Osteoblast (primary cell): ENCODE measurements at regions not wholly inside any gene's neighbourhood (a gene's known extent, or its start where the extent isn't known, plus 50 kb on each side); places are given as distances from the start of the nearest gene placed in this dataset.

ENCODE experiments used
- DNase-seq: peaks from one replicate; pipeline ENCODE4 v3.0.0; 2011; ENCODE audit warnings: low spot score, mixed read lengths; ENCODE audit not compliant: insufficient read length; ENCODE audit errors: missing footprints
- H2AFZ ChIP-seq: 2 replicates; pipeline ENCODE4 v1.6.0; 2011; ENCODE audit warnings: mild to moderate bottlenecking, low read length
- H3K27ac ChIP-seq: 2 replicates; pipeline ENCODE4 v1.5.1; 2011; ENCODE audit warnings: mild to moderate bottlenecking, low read depth, low read length, moderate library complexity
- H3K27me3 ChIP-seq: 2 replicates; pipeline ENCODE4 v1.6.0; 2012; ENCODE audit warnings: mild to moderate bottlenecking, control low read depth, inconsistent platforms, low read length, moderate library complexity; ENCODE audit not compliant: insufficient read depth
- H3K36me3 ChIP-seq: 2 replicates; pipeline ENCODE4 v1.5.1; 2011; ENCODE audit warnings: mild to moderate bottlenecking, low read length, control low read depth, moderate library complexity; ENCODE audit not compliant: insufficient read depth
- H3K4me1 ChIP-seq: 2 replicates; pipeline ENCODE4 v1.5.1; 2011; ENCODE audit warnings: mild to moderate bottlenecking, low read length, control low read depth, moderate library complexity; ENCODE audit not compliant: insufficient read depth
- H3K4me2 ChIP-seq: 2 replicates; pipeline ENCODE4 v1.6.0; 2011; ENCODE audit warnings: mild to moderate bottlenecking, low read length; ENCODE audit not compliant: insufficient read depth
- H3K4me3 ChIP-seq: fragments of 200-600 bp; sonication (generic); 3 replicates; pipeline ENCODE4 v1.5.1; 2012; ENCODE audit warnings: mild to moderate bottlenecking, low read length, inconsistent platforms; ENCODE audit not compliant: insufficient read depth
- H3K79me2 ChIP-seq: 2 replicates; pipeline ENCODE4 v1.6.0; 2012; ENCODE audit warnings: mild to moderate bottlenecking, low read length, control low read depth, inconsistent platforms; ENCODE audit not compliant: insufficient read depth
- H3K9me3 ChIP-seq: 2 replicates; pipeline ENCODE4 v1.5.1; 2011; ENCODE audit warnings: low read depth, low read length, control low read depth
- H4K20me1 ChIP-seq: 2 replicates; pipeline ENCODE4 v1.6.0; 2012; ENCODE audit warnings: mild to moderate bottlenecking, low read length, control low read depth; ENCODE audit not compliant: insufficient read depth
- TF ChIP-seq, protein P1 (sequence below): IDR thresholded peaks from 2 replicates; pipeline ENCODE4 v1.5.1; 2011; ENCODE audit warnings: mild to moderate bottlenecking, low read depth, low read length, moderate library complexity; ENCODE audit errors: extremely low read depth

DNA sequence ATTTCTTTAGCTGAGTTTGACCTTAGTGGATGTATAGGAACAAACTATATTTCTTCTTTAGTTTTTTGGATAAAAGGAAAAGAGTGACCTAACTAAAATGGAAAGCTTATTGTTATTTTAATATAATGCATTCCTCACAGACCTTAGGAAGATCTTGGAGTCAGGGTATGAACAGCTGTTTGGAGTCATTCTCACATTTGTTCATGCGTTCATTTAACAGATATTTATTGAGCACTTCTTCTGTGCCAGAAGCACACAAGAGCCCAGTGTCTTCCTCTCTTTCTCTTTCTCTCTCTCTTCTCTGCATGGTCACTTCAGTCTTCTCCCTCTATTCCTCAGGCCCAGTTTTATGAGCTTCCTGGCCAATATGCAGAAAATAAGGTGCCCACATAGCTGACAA is 744.0 kb upstream of the MAP3K7 start:
- no peaks in the 10 kb centered on the region for H3K9me3 ChIP-seq
- H2AFZ ChIP-seq = no peak overlapping the region
- H4K20me1 ChIP-seq = no peaks in the 10 kb centered on the region
- TF ChIP-seq, protein P1, sequence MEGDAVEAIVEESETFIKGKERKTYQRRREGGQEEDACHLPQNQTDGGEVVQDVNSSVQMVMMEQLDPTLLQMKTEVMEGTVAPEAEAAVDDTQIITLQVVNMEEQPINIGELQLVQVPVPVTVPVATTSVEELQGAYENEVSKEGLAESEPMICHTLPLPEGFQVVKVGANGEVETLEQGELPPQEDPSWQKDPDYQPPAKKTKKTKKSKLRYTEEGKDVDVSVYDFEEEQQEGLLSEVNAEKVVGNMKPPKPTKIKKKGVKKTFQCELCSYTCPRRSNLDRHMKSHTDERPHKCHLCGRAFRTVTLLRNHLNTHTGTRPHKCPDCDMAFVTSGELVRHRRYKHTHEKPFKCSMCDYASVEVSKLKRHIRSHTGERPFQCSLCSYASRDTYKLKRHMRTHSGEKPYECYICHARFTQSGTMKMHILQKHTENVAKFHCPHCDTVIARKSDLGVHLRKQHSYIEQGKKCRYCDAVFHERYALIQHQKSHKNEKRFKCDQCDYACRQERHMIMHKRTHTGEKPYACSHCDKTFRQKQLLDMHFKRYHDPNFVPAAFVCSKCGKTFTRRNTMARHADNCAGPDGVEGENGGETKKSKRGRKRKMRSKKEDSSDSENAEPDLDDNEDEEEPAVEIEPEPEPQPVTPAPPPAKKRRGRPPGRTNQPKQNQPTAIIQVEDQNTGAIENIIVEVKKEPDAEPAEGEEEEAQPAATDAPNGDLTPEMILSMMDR = no peak
- no peaks in the 10 kb centered on the region for H3K27me3 ChIP-seq
- H3K4me1 ChIP-seq = no peaks in the 10 kb centered on the region
- H3K79me2 ChIP-seq = no peaks in the 10 kb centered on the region
- no peak for DNase-seq
- no peak overlapping the region for H3K27ac ChIP-seq
- no peaks in the 10 kb centered on the region for H3K36me3 ChIP-seq
- H3K4me2 ChIP-seq = no peak overlapping the region
- no peak overlapping the region for H3K4me3 ChIP-seq

DNA sequence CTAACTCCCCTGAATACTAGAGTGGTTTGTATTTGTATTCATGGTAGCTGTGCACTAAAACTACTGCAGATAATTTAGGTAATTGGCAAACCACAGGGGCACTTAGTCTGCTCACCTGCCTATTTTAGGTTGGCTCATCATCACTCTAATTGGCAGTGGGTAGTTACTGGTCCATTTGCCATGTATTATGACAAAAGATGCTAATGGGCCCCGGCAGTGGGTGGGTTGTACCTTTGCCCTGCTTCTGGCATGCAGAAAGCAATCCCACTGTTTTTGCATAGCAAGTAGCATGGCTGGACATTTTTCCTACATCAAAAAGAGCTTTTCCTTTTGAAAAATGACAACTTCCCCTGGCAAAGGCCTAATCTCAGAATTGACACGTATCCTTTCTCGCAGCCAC is 741.4 kb upstream of the MAP3K7 start:
- no peaks in the 10 kb centered on the region for H4K20me1 ChIP-seq
- H3K4me3 ChIP-seq = no peak overlapping the region
- H3K36me3 ChIP-seq = no peaks in the 10 kb centered on the region
- H3K9me3 ChIP-seq = no peaks in the 10 kb centered on the region
- H3K4me2 ChIP-seq = no peak overlapping the region
- TF ChIP-seq, protein P1 = no peak
- no peaks in the 10 kb centered on the region for H3K79me2 ChIP-seq
- no peaks in the 10 kb centered on the region for H3K4me1 ChIP-seq
- no peaks in the 10 kb centered on the region for H3K27me3 ChIP-seq
- no peak for DNase-seq
- no peak overlapping the region for H2AFZ ChIP-seq
- no peak overlapping the region for H3K27ac ChIP-seq

DNA sequence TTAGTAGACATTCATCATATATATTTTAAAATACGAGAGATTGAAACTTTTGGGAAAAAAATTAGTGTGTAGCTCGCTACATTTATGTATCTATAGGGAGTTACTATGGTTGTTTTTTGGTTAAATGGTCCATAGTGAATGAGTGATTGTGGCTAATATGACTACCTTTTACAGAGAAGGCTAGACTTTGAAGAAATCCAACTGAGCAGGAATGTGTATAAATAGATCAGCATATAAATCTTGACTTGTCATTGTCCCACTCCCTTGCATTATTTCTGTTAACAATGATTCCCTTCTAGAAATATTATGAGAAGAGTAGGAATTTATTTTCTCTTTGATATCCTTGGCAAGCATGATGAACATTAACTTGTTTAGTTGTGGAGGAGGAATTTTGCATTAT is 737.8 kb upstream of the MAP3K7 start:
- no peaks in the 10 kb centered on the region for H4K20me1 ChIP-seq
- H3K27ac ChIP-seq = no peak overlapping the region
- H2AFZ ChIP-seq = no peak overlapping the region
- no peak for DNase-seq
- H3K27me3 ChIP-seq = no peaks in the 10 kb centered on the region
- no peak overlapping the region for H3K4me3 ChIP-seq
- H3K4me1 ChIP-seq = no peaks in the 10 kb centered on the region
- TF ChIP-seq, protein P1 = no peak
- H3K79me2 ChIP-seq = no peaks in the 10 kb centered on the region
- H3K4me2 ChIP-seq = no peak overlapping the region
- H3K9me3 ChIP-seq = no peaks in the 10 kb centered on the region
- no peaks in the 10 kb centered on the region for H3K36me3 ChIP-seq

DNA sequence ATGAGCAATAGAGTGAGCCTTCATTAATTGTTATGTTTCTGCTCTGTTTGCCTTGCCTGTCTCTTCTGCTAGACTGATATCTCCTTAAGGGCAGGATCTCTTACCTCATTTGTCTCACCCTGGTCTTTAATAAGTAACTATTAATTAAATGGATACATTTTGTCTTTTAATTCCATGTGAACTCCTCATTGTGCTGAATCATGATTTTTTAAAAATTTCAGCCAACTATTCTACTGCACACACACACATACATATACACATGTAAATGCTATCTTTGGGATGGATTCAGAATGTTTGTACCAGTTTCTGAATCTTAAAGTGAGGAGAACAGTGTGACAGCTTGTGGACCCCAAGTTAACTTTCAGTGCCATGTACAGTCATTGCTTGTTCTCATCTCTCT is 731.1 kb upstream of the MAP3K7 start:
- H4K20me1 ChIP-seq = no peaks in the 10 kb centered on the region
- no peaks in the 10 kb centered on the region for H3K36me3 ChIP-seq
- no peak for DNase-seq
- no peak overlapping the region for H3K4me2 ChIP-seq
- no peaks in the 10 kb centered on the region for H3K79me2 ChIP-seq
- no peak overlapping the region for H3K27ac ChIP-seq
- no peaks in the 10 kb centered on the region for H3K9me3 ChIP-seq
- H3K4me3 ChIP-seq = no peak overlapping the region
- no peaks in the 10 kb centered on the region for H3K4me1 ChIP-seq
- TF ChIP-seq, protein P1 = no peak
- no peak overlapping the region for H2AFZ ChIP-seq
- no peaks in the 10 kb centered on the region for H3K27me3 ChIP-seq
